Type B pancreatic cell (in vitro differentiated cells): ENCODE measurements at regions not wholly inside any gene's neighbourhood (a gene's known extent, or its start where the extent isn't known, plus 50 kb on each side); places are given as distances from the start of the nearest gene placed in this dataset.
A peak's percentile ranks its signal among the peaks of the same experiment; 100 is the strongest.

Source experiments
- DNase-seq: peaks from one replicate; pipeline ENCODE4 v3.0.0; 2021; ENCODE audit warnings: mixed read lengths; ENCODE audit not compliant: unreplicated experiment; ENCODE audit errors: extremely low spot score
- H3K27ac Mint-ChIP-seq: 2 replicates; pipeline ENCODE4 v1.8.0; 2021; ENCODE audit warnings: mild to moderate bottlenecking, mixed read lengths
- H3K27me3 Mint-ChIP-seq: 2 replicates; pipeline ENCODE4 v1.8.0; 2021; ENCODE audit warnings: mixed read lengths
- H3K36me3 Mint-ChIP-seq: 2 replicates; pipeline ENCODE4 v1.8.0; 2021; ENCODE audit warnings: mixed read lengths
- H3K4me1 Mint-ChIP-seq: one replicate; pipeline ENCODE4 v1.8.0; 2021; ENCODE audit warnings: mixed read lengths; ENCODE audit not compliant: unreplicated experiment
- H3K4me3 Mint-ChIP-seq: 2 replicates; pipeline ENCODE4 v1.8.0; 2021; ENCODE audit warnings: mild to moderate bottlenecking, mixed read lengths
- H3K9me3 Mint-ChIP-seq: 2 replicates; pipeline ENCODE4 v1.8.0; 2021; ENCODE audit warnings: mixed read lengths
- CTCF ChIP-seq: fragments of 200-600 bp; sonication (generic); conservative IDR thresholded peaks from 2 replicates; pipeline ENCODE4 v1.5.0; 2021; ENCODE audit warnings: antibody characterized with exemption, mild to moderate bottlenecking

GRCh38 chr13:40058757-40059236 lies 403.3 kb downstream of the COG6 start:
- Mint-ChIP-seq H3K27ac (no peak overlapping the region), H3K27me3 (no peaks in the 10 kb centered on the region), H3K9me3 (no peaks in the 10 kb centered on the region), H3K4me1 (peaks cover 22% of the 10 kb centered on the region), H3K36me3 (no peaks in the 10 kb centered on the region), H3K4me3 (no peak overlapping the region)
- DNase-seq = no peak
- no peak for TF ChIP-seq CTCF

GRCh38 chr13:40059540-40060232 lies 404.2 kb downstream of the COG6 start:
- TF ChIP-seq CTCF = no peak
- Mint-ChIP-seq H3K36me3 (no peaks in the 10 kb centered on the region), H3K4me1 (peaks cover 31% of the 10 kb centered on the region), H3K4me3 (no peak overlapping the region), H3K27ac (no peak overlapping the region), H3K27me3 (no peaks in the 10 kb centered on the region), H3K9me3 (no peaks in the 10 kb centered on the region)
- no peak for DNase-seq

- TF ChIP-seq CTCF = no peak
- H3K27ac Mint-ChIP-seq = no peak overlapping the region
- H3K27me3 Mint-ChIP-seq = no peaks in the 10 kb centered on the region
- no peak overlapping the region for H3K4me3 Mint-ChIP-seq
- H3K36me3 Mint-ChIP-seq = no peaks in the 10 kb centered on the region
- no peak for DNase-seq
- peaks cover 33% of the 10 kb centered on the region for H3K4me1 Mint-ChIP-seq
- no peaks in the 10 kb centered on the region for H3K9me3 Mint-ChIP-seq
Measured at GRCh38 chr13:40060296-40061007, 405.0 kb downstream of the COG6 start.

- no peak for TF ChIP-seq CTCF
- no peak overlapping the region for H3K4me3 Mint-ChIP-seq
- no peaks in the 10 kb centered on the region for H3K9me3 Mint-ChIP-seq
- no peak overlapping the region for H3K27ac Mint-ChIP-seq
- H3K4me1 Mint-ChIP-seq = peaks cover 33% of the 10 kb centered on the region
- no peaks in the 10 kb centered on the region for H3K36me3 Mint-ChIP-seq
- DNase-seq = no peak
- no peaks in the 10 kb centered on the region for H3K27me3 Mint-ChIP-seq
Measured at GRCh38 chr13:40061466-40062450, 406.3 kb downstream of the COG6 start.

- Mint-ChIP-seq H3K4me3 (peak overlapping the region; percentile 57), H3K9me3 (no peaks in the 10 kb centered on the region)
Measured at GRCh38 chr13:40063278-40063698, 407.8 kb downstream of the COG6 start.

More at GRCh38 chr13:40063278-40063698, 407.8 kb downstream of the COG6 start:
- TF ChIP-seq CTCF = no peak
- no peak for DNase-seq
- no peak overlapping the region for H3K27ac Mint-ChIP-seq
- H3K27me3 Mint-ChIP-seq = no peaks in the 10 kb centered on the region
- H3K36me3 Mint-ChIP-seq = no peaks in the 10 kb centered on the region
- peaks cover 33% of the 10 kb centered on the region for H3K4me1 Mint-ChIP-seq
